ENCODE measurements at regions not wholly inside any gene's neighbourhood (a gene's known extent, or its start where the extent isn't known, plus 50 kb on each side); places are given as distances from the start of the nearest gene placed in this dataset.
"Not testable (repeated sequence)": the region's sequence is repeated elsewhere in the genome, so short reads cannot be mapped to it uniquely, and the experiment has no call there.

DNA sequence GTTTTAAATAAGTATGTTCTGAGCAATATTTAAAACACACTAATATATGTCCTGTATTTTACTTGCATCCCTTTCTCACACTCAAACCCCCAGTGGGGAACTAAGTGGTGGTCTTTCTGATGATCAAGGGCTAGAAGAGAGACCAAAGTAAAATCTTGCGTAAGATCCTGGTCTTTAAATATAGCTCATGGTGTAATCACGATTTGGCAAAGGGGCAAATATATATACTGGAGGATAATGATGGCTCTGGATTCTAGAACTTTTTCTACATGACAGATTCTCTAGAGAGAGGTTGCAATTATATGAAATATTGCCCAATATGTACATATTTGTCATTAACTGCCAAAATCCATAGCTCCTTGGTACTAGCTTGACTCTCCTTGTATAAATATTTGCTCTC lies 438.3 kb downstream of the NXPH1 start:
- ChIA-PET CTCF (no interaction called here), POLR2A (no interaction called here)
- Histone ChIP-seq H3K27ac (ENCODE audit: low read depth, low read length) (no peak overlapping the region), H3K27me3 (ENCODE audit: control insufficient read depth, insufficient read depth, low read length) (no peaks in the 10 kb centered on the region), H3K9me3 (ENCODE audit: control insufficient read depth, insufficient read depth, low read length) (peaks cover 3% of the 10 kb centered on the region; the same call in 1 of the 2 replicates), H3K4me3 (ENCODE audit: low read depth, low read length) (no peak overlapping the region)
- DNase-seq (ENCODE audit: low read depth, low spot score): no peak
- TF ChIP-seq, protein P1, sequence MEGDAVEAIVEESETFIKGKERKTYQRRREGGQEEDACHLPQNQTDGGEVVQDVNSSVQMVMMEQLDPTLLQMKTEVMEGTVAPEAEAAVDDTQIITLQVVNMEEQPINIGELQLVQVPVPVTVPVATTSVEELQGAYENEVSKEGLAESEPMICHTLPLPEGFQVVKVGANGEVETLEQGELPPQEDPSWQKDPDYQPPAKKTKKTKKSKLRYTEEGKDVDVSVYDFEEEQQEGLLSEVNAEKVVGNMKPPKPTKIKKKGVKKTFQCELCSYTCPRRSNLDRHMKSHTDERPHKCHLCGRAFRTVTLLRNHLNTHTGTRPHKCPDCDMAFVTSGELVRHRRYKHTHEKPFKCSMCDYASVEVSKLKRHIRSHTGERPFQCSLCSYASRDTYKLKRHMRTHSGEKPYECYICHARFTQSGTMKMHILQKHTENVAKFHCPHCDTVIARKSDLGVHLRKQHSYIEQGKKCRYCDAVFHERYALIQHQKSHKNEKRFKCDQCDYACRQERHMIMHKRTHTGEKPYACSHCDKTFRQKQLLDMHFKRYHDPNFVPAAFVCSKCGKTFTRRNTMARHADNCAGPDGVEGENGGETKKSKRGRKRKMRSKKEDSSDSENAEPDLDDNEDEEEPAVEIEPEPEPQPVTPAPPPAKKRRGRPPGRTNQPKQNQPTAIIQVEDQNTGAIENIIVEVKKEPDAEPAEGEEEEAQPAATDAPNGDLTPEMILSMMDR (IDR thresholded peaks at IDR 0.05; ENCODE audit: low read depth, low read length): no peak

DNA sequence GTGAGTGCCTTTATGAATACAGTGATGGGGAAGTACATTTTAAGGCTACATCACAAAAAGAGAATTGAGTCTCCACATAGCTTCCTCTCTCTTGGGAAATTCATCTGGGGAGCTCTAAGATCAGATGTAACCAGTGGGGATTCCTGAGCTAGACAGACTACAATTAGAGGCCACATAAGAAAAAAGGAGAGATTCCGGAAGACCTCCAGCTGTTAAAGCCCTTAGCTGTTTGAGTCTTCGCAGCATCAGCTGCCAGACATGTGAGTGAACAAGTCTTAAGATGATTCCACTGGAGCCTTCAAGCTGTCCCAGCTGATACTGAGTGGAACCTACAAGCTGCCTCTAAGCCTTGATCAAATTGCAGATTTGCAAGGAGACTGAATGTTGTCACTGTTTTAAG lies 448.5 kb downstream of the NXPH1 start:
- TF ChIP-seq, protein P1 (IDR thresholded peaks at IDR 0.05; ENCODE audit: low read depth, low read length): no peak
- no peaks in the 10 kb centered on the region for H3K9me3 ChIP-seq (ENCODE audit: control insufficient read depth, insufficient read depth, low read length)
- no peak overlapping the region for H3K27ac ChIP-seq (ENCODE audit: low read depth, low read length)
- ChIA-PET POLR2A (no interaction called here), CTCF (no interaction called here)
- H3K27me3 ChIP-seq (ENCODE audit: control insufficient read depth, insufficient read depth, low read length): no peaks in the 10 kb centered on the region
- DNase-seq (ENCODE audit: low read depth, low spot score): no peak
- no peak overlapping the region for H3K4me3 ChIP-seq (ENCODE audit: low read depth, low read length)

DNA sequence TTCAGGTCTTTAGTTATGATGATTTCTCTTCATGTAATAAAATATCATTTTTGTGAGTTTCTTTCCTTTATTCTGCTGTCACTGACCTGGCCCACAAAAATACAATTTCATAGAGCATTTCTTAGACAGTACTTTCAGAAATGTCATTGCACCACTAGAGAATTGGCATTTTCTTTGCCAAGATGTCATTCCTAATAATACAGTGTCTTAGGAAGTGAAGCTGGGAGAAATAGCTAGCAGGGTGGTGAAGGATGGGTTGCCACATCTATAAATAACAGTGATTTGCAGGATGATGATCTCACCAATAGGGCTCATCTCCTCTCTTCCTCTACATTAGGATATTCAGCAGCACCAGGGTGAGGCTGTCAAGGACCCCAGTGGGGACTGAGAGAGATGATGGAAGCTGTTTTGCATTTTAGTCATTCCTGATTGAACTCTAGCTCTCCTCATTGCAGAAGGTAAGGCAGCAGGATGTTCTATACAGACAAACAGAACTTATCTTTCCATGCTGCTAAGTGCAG lies 452.1 kb downstream of the NXPH1 start:
- H3K27me3 ChIP-seq (ENCODE audit: control insufficient read depth, insufficient read depth, low read length): no peaks in the 10 kb centered on the region
- no peak overlapping the region for H3K4me3 ChIP-seq (ENCODE audit: low read depth, low read length)
- TF ChIP-seq, protein P1 (IDR thresholded peaks at IDR 0.05; ENCODE audit: low read depth, low read length): no peak
- DNase-seq (ENCODE audit: low read depth, low spot score): no peak
- H3K9me3 ChIP-seq (ENCODE audit: control insufficient read depth, insufficient read depth, low read length): no peaks in the 10 kb centered on the region; the same call in none of the 2 replicates
- no peak overlapping the region for H3K27ac ChIP-seq (ENCODE audit: low read depth, low read length)
- ChIA-PET POLR2A (no interaction called here), CTCF (no interaction called here)

DNA sequence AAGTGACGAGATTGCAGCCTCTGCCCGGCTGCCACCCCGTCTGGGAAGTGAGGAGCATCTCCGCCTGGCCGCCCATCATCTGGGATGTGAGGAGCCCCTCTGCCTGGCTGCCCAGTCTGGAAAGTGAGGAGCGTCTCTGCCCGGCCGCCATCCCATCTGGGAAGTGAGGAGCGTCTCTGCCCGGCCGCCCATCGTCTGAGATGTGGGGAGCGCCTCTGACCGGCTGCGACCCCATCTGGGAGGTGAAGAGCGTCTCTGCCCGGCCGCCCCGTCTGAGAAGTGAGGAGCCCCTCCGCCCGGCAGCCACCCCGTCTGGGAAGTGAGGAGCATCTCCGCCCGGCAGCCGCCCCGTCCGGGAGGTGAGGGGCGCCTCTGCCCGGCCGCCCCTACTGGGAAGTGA lies 456.9 kb downstream of the NXPH1 start:
- H3K27ac ChIP-seq (ENCODE audit: low read depth, low read length); H3K9me3 ChIP-seq (ENCODE audit: control insufficient read depth, insufficient read depth, low read length); CTCF ChIA-PET; H3K4me3 ChIP-seq (ENCODE audit: low read depth, low read length); DNase-seq (ENCODE audit: low read depth, low spot score); H3K27me3 ChIP-seq (ENCODE audit: control insufficient read depth, insufficient read depth, low read length); POLR2A ChIA-PET: not testable (repeated sequence)

DNA sequence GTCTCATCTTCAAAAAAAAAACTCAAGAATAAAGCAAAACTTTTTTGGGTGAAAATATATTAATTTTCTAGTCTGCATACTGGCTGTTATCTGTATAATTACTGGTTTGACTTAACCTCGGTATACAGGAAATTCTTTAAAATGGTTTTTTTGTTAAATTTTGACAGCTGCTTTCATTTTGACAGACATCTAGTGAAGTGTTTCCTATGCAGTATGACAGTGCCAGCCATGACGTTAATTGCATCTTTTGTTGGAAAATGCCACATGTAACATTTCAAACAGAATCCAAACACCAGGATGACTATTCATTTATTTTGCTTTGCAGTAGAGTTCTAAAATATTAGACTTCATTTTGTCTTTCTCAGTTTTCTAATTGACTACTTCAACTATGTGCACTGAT lies 460.4 kb downstream of the NXPH1 start:
- ChIA-PET CTCF (no interaction called here), POLR2A (no interaction called here)
- Histone ChIP-seq H3K9me3 (ENCODE audit: control insufficient read depth, insufficient read depth, low read length) (no peaks in the 10 kb centered on the region; the same call in 1 of the 2 replicates), H3K27ac (ENCODE audit: low read depth, low read length) (no peak overlapping the region), H3K4me3 (ENCODE audit: low read depth, low read length) (no peak overlapping the region), H3K27me3 (ENCODE audit: control insufficient read depth, insufficient read depth, low read length) (no peaks in the 10 kb centered on the region)
- DNase-seq (ENCODE audit: low read depth, low spot score): no peak
- TF ChIP-seq, protein P1 (IDR thresholded peaks at IDR 0.05; ENCODE audit: low read depth, low read length): no peak

Measured in AG04450 (cell line).